Liver (tissue), 3 donors: ENCODE measurements at regions not wholly inside any gene's neighbourhood (a gene's known extent, or its start where the extent isn't known, plus 50 kb on each side); places are given as distances from the start of the nearest gene placed in this dataset.

ENCODE experiments used
- EGR1 ChIP-seq, 2 donors: IDR thresholded peaks; 2 replicates each; pipeline ENCODE4 v1.6.1; 2016 to 2018; ENCODE audit warnings: antibody characterized with exemption in 2 of 2, low read depth in 2 of 2
- FOXA1 ChIP-seq: IDR thresholded peaks from 2 replicates; pipeline ENCODE4 v1.6.1; 2016; ENCODE audit warnings: antibody characterized with exemption
- GABPA ChIP-seq, 2 donors: IDR thresholded peaks in 1 of 2; conservative IDR thresholded peaks in 1 of 2; 2 replicates each; pipeline ENCODE4 v1.6.1; 2016; ENCODE audit warnings: antibody characterized with exemption in 2 of 2, mild to moderate bottlenecking in 1 of 2, moderate library complexity in 1 of 2
- HNF4A ChIP-seq, 2 donors: conservative IDR thresholded peaks; 2 replicates each; pipeline ENCODE4 v1.6.1; 2016; ENCODE audit warnings: antibody characterized with exemption in 2 of 2, mild to moderate bottlenecking in 2 of 2
- JUND ChIP-seq, 2 donors: IDR thresholded peaks; 2 replicates each; pipeline ENCODE4 v1.6.1; 2016; ENCODE audit warnings: antibody characterized with exemption in 2 of 2
- RAD21 ChIP-seq, 2 donors: IDR thresholded peaks; 2 replicates each; pipeline ENCODE4 v1.6.1; 2016; ENCODE audit warnings: antibody characterized with exemption in 2 of 2, mild to moderate bottlenecking in 2 of 2
- RXRA ChIP-seq, 2 donors: IDR thresholded peaks; 2 replicates each; pipeline ENCODE4 v1.6.1; 2017 to 2018; ENCODE audit warnings: antibody characterized with exemption in 2 of 2, mild to moderate bottlenecking in 1 of 2
- SP1 ChIP-seq: IDR thresholded peaks from 2 replicates; pipeline ENCODE4 v1.6.1; 2018; ENCODE audit warnings: antibody characterized with exemption, mild to moderate bottlenecking
- TAF1 ChIP-seq: conservative IDR thresholded peaks from 2 replicates; pipeline ENCODE4 v1.6.1; 2016; ENCODE audit warnings: antibody characterized with exemption, mild to moderate bottlenecking
- YY1 ChIP-seq: IDR thresholded peaks from 2 replicates; pipeline ENCODE4 v1.6.1; 2016; ENCODE audit warnings: antibody characterized with exemption, mild to moderate bottlenecking
- TF ChIP-seq, protein P1 (sequence below): IDR thresholded peaks from 2 replicates; pipeline ENCODE4 v1.6.1; 2016; ENCODE audit warnings: antibody characterized with exemption, mild to moderate bottlenecking
- TF ChIP-seq, protein P2 (sequence below): fragments of 150-350 bp; IDR thresholded peaks from 2 replicates; pipeline ENCODE4 v1.5.1; 2017; ENCODE audit warnings: improper control_type of control experiment, low read depth, low read length; ENCODE audit not compliant: missing input control
- TF ChIP-seq, protein P3 (sequence below): IDR thresholded peaks from 2 replicates; pipeline ENCODE4 v1.6.1; 2016; ENCODE audit warnings: antibody characterized with exemption
- TF ChIP-seq, protein P4 (sequence below): IDR thresholded peaks from 2 replicates; pipeline ENCODE4 v1.6.1; 2016; ENCODE audit warnings: antibody characterized with exemption
- donor health status: healthy.
- donor health status: healthy.

DNA sequence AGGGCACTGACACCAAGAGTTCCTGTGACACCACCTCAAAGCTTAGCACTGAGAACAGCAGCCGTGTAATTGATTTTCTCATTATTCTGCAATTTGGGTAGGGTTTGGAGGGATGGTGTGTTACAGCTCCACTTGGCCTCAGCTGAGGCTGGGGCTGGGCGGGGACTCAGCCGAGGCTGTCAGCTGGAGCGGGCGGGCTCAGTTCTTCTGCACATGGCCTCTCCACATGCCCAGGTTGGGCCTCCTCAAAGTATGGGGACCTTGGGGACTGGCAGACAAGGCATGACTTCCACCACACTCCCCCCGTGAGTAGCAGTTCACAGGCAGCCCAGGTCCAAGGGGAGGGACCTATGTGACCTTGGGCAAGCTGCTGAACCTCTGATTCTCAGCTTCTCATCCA, 171.5 kb downstream of the IRF8 start:
- TF ChIP-seq, protein P1, sequence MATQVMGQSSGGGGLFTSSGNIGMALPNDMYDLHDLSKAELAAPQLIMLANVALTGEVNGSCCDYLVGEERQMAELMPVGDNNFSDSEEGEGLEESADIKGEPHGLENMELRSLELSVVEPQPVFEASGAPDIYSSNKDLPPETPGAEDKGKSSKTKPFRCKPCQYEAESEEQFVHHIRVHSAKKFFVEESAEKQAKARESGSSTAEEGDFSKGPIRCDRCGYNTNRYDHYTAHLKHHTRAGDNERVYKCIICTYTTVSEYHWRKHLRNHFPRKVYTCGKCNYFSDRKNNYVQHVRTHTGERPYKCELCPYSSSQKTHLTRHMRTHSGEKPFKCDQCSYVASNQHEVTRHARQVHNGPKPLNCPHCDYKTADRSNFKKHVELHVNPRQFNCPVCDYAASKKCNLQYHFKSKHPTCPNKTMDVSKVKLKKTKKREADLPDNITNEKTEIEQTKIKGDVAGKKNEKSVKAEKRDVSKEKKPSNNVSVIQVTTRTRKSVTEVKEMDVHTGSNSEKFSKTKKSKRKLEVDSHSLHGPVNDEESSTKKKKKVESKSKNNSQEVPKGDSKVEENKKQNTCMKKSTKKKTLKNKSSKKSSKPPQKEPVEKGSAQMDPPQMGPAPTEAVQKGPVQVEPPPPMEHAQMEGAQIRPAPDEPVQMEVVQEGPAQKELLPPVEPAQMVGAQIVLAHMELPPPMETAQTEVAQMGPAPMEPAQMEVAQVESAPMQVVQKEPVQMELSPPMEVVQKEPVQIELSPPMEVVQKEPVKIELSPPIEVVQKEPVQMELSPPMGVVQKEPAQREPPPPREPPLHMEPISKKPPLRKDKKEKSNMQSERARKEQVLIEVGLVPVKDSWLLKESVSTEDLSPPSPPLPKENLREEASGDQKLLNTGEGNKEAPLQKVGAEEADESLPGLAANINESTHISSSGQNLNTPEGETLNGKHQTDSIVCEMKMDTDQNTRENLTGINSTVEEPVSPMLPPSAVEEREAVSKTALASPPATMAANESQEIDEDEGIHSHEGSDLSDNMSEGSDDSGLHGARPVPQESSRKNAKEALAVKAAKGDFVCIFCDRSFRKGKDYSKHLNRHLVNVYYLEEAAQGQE: no peak
- TF ChIP-seq YY1 (no peak), SP1 (no peak), TAF1 (no peak), HNF4A (conservative IDR thresholded peaks at IDR 0.05) (no peak), EGR1 (IDR thresholded peaks at IDR 0.05; ENCODE audit: low read depth in 2 of 2) (no peak), RAD21 (IDR thresholded peaks at IDR 0.05) (no peak), FOXA1 (no peak), RXRA (IDR thresholded peaks at IDR 0.05) (no peak), GABPA (IDR thresholded peaks at IDR 0.05 in 1 of 2, conservative IDR thresholded peaks at IDR 0.05 in 1 of 2) (no peak), JUND (IDR thresholded peaks at IDR 0.05) (no peak)
- TF ChIP-seq, protein P2, sequence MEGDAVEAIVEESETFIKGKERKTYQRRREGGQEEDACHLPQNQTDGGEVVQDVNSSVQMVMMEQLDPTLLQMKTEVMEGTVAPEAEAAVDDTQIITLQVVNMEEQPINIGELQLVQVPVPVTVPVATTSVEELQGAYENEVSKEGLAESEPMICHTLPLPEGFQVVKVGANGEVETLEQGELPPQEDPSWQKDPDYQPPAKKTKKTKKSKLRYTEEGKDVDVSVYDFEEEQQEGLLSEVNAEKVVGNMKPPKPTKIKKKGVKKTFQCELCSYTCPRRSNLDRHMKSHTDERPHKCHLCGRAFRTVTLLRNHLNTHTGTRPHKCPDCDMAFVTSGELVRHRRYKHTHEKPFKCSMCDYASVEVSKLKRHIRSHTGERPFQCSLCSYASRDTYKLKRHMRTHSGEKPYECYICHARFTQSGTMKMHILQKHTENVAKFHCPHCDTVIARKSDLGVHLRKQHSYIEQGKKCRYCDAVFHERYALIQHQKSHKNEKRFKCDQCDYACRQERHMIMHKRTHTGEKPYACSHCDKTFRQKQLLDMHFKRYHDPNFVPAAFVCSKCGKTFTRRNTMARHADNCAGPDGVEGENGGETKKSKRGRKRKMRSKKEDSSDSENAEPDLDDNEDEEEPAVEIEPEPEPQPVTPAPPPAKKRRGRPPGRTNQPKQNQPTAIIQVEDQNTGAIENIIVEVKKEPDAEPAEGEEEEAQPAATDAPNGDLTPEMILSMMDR: no peak
- TF ChIP-seq, protein P3, sequence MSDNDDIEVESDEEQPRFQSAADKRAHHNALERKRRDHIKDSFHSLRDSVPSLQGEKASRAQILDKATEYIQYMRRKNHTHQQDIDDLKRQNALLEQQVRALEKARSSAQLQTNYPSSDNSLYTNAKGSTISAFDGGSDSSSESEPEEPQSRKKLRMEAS: no peak
- TF ChIP-seq, protein P4, sequence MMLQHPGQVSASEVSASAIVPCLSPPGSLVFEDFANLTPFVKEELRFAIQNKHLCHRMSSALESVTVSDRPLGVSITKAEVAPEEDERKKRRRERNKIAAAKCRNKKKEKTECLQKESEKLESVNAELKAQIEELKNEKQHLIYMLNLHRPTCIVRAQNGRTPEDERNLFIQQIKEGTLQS: no peak
